Bronchial epithelial cell (primary cell): ENCODE measurements at regions not wholly inside any gene's neighbourhood (a gene's known extent, or its start where the extent isn't known, plus 50 kb on each side); places are given as distances from the start of the nearest gene placed in this dataset.

Experiments used
- DNase-seq: peaks from one replicate; pipeline ENCODE4 v3.0.0-alpha.2; 2010; ENCODE audit warnings: low read depth
- FAIRE-seq: peaks from 2 replicates; lab custom pipeline; 2011; peaks lifted over from hg19 to GRCh38; lab: Jason Lieb, UNC
- H3K27me3 ChIP-seq: 2 replicates; pipeline ENCODE4 v1.5.1; 2011; ENCODE audit warnings: low read length; ENCODE audit not compliant: control insufficient read depth, insufficient read depth
- H3K36me3 ChIP-seq: 2 replicates; pipeline ENCODE4 v1.5.1; 2011; ENCODE audit warnings: low read length; ENCODE audit not compliant: control insufficient read depth, insufficient read depth
- H3K4me3 ChIP-seq: 2 replicates; pipeline ENCODE4 v1.5.1; 2011; ENCODE audit warnings: mild to moderate bottlenecking, low read depth, low read length, control low read depth
- TF ChIP-seq, protein P1 (sequence below): IDR thresholded peaks from 2 replicates; pipeline ENCODE4 v1.5.1; 2011; ENCODE audit warnings: mild to moderate bottlenecking, moderate library complexity, low read length, control low read depth, inconsistent platforms; ENCODE audit not compliant: insufficient read depth, severe bottlenecking

DNA sequence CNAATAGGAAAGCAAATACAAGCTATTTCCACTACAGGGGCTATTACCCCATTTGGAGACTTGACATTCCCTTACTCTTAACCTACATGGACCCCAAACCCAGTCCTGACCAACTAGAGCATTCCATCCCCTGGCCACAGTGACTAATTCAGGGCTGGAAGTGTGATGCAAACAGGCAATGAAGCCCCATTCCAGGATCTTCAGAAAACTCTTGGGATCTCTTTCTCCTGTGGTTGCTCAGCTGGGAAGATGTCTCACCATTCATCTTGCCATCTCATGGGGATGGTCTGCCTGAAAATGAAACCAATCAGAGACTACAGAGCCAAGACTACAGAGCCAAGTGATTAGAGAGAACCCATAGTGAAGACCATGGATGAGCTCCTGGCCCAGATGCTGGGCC lies 206.2 kb downstream of the ZNF365 start:
- TF ChIP-seq, protein P1, sequence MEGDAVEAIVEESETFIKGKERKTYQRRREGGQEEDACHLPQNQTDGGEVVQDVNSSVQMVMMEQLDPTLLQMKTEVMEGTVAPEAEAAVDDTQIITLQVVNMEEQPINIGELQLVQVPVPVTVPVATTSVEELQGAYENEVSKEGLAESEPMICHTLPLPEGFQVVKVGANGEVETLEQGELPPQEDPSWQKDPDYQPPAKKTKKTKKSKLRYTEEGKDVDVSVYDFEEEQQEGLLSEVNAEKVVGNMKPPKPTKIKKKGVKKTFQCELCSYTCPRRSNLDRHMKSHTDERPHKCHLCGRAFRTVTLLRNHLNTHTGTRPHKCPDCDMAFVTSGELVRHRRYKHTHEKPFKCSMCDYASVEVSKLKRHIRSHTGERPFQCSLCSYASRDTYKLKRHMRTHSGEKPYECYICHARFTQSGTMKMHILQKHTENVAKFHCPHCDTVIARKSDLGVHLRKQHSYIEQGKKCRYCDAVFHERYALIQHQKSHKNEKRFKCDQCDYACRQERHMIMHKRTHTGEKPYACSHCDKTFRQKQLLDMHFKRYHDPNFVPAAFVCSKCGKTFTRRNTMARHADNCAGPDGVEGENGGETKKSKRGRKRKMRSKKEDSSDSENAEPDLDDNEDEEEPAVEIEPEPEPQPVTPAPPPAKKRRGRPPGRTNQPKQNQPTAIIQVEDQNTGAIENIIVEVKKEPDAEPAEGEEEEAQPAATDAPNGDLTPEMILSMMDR = no peak
- H3K36me3 ChIP-seq = no peaks in the 10 kb centered on the region
- no peak for DNase-seq
- no peaks in the 10 kb centered on the region for H3K27me3 ChIP-seq
- FAIRE-seq = no peak
- H3K4me3 ChIP-seq = no peak overlapping the region

DNA sequence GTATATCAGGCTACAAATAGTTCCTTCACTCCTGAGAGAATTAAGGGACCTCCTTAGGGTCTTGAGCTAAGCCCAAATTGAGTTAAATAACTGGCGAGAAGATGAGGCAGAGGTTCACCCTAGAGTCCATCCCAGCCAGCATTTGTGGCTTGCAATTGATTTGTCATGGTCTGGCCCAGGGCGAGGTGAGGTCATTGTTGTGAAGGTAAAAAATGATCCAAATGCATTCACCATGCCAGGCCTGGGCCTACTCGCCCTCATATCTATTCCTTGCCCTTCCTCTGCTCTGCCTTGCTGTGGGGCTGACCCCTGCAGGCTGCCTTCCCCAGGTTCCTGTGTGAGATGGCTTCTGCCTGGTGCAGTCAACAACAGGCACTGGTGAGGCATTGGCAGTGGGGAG lies 207.2 kb downstream of the ZNF365 start:
- TF ChIP-seq, protein P1 = no peak
- Histone ChIP-seq H3K4me3 (no peak overlapping the region), H3K27me3 (no peaks in the 10 kb centered on the region), H3K36me3 (no peaks in the 10 kb centered on the region)
- FAIRE-seq = no peak
- no peak for DNase-seq

DNA sequence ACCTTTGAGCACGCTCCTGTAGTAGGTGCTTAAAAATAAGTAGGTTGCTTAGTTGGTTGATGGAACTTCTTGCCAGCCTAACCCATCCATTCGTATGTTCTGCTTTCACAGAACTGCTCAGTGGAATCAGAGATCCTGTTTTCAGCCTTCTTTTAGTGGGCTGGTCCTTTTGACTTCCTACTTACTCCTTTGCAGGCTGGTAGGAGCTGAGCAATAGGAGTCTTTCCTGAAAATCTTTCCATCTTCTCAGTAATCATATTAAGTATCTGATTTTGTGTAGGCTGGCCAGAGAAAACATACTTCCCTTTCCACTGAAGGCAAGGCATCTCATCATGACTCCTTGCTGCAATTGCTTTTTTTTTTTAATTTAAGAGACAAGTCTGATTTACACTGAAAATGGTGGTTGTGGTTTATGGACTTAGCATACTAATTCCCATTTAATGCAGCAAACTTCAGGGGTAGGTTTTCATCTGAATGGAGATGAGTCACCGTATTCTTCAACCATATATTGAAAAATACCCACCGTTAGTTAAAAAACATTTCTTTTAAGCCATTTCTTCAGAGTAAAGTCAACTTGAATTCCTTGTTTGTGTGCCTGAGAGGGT lies 208.0 kb downstream of the ZNF365 start:
- DNase-seq (no peak), FAIRE-seq (no peak)
- H3K27me3 ChIP-seq = no peaks in the 10 kb centered on the region
- TF ChIP-seq, protein P1 = no peak
- no peaks in the 10 kb centered on the region for H3K36me3 ChIP-seq
- H3K4me3 ChIP-seq = no peak overlapping the region

DNA sequence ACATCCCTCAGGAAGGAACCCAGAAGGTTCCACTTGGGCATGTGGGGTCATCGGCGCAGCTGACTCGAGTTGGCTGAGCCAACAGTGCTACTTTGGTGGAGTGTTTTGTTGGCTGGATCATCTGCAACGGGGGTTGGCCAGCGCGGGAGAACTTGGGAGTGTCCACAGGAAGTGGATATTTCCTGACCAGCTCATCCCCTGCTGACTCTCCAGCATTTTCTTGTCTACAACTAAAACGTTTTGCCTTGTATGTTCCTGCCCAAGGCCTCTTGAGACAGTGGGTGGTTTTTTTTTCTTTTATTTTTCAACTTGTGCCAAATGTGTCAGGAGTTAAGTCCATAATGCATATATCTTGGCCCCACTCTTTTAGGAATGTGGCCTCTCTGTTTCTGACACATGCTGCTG lies 208.6 kb downstream of the ZNF365 start:
- Histone ChIP-seq H3K4me3 (no peak overlapping the region), H3K36me3 (no peaks in the 10 kb centered on the region), H3K27me3 (no peaks in the 10 kb centered on the region)
- peak; percentile 67 for DNase-seq
- TF ChIP-seq, protein P1 = no peak
- FAIRE-seq = no peak

DNA sequence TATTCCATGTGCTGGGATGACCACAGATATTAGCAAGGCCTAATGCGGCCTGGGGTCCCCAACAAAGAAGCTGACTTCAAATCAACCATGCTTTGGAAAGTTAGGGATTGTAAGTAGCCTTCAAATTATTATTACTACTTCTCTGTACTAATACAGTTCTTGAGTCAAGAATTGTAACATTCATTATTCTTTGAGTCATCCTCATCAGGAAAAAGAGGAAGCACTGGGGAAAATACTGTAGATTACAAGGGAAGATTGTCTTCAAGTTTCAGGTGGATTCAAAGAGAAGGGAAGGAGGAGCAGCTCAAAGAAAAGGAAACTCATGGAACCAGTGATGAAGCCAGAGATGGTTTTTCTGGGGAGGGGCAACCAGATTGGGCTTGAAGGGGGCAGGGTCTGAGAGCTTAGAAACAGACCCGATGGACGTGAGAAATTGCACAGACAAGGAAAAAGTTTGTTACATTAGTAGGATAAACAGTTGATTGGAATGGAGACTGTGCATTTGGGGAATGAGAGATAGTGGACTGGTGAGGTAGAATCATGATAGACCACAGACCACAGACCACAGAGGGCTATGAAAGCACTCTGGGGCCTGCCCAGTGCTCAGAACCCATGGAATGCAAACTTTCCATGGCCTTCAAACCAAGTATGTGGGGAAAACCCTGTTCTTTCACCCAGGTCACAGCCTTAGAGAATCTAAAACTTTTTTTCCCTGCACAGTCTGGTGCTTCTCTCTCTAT lies 209.9 kb downstream of the ZNF365 start:
- FAIRE-seq (no peak), DNase-seq (no peak)
- TF ChIP-seq, protein P1 = no peak
- no peaks in the 10 kb centered on the region for H3K27me3 ChIP-seq
- no peak overlapping the region for H3K4me3 ChIP-seq
- H3K36me3 ChIP-seq = no peaks in the 10 kb centered on the region
